Kidney (tissue), 13 donors: ENCODE measurements at regions not wholly inside any gene's neighbourhood (a gene's known extent, or its start where the extent isn't known, plus 50 kb on each side); places are given as distances from the start of the nearest gene placed in this dataset.

Experiments
- DNase-seq, 5 donors: peaks; one replicate each; pipeline ENCODE4 v3.0.0-alpha.2; 2013 to 2020
- FAIRE-seq: peaks from 2 replicates; lab custom pipeline; 2012; peaks lifted over from hg19 to GRCh38; lab: Jason Lieb, UNC
- H3K27ac ChIP-seq, 2 donors: one replicate each; pipeline ENCODE4 v1.7.0; 2013; ENCODE audit warnings: low read depth in 2 of 2, low read length in 2 of 2, inconsistent platforms in 1 of 2
- H3K27me3 ChIP-seq: one replicate; pipeline ENCODE4 v1.7.1; 2013; ENCODE audit warnings: low read length, inconsistent platforms; ENCODE audit not compliant: control insufficient read depth, insufficient read depth
- H3K36me3 ChIP-seq, 3 donors: one replicate each; pipeline versions ENCODE4 v1.7.0 to v1.7.1; 2013; ENCODE audit warnings: low read length in 3 of 3, control low read depth in 1 of 3, inconsistent platforms in 1 of 3; ENCODE audit not compliant: insufficient read depth in 3 of 3, control insufficient read depth in 2 of 3
- H3K4me1 ChIP-seq, 3 donors: one replicate each; pipeline versions ENCODE4 v1.7.0 to v1.7.1; 2013; ENCODE audit warnings: low read length in 3 of 3, inconsistent platforms in 1 of 3, low read depth in 1 of 3; ENCODE audit not compliant: control insufficient read depth in 2 of 3, insufficient read depth in 2 of 3
- H3K4me3 ChIP-seq, 3 donors: one replicate each; pipeline versions ENCODE4 v1.7.0 to v1.8.1; 2013; ENCODE audit warnings: low read length in 3 of 3, control low read depth in 1 of 3, inconsistent platforms in 1 of 3
- H3K9ac ChIP-seq, 3 donors: one replicate each; pipeline versions ENCODE4 v1.7.0 to v1.7.1; 2013; ENCODE audit warnings: low read length in 3 of 3, control low read depth in 1 of 3, inconsistent platforms in 1 of 3
- H3K9me3 ChIP-seq, 3 donors: one replicate each; pipeline versions ENCODE4 v1.7.0 to v1.7.1; 2013; ENCODE audit warnings: low read length in 3 of 3, control low read depth in 1 of 3, inconsistent platforms in 1 of 3; ENCODE audit not compliant: control insufficient read depth in 2 of 3, insufficient read depth in 1 of 3
- intact Hi-C: fragments of 100-400 bp; cut with DNase I; formaldehyde crosslinking; loops from one replicate; pipeline ENCODE4 v1.11.1; 2022
- TF ChIP-seq, protein P1 (sequence below): IDR thresholded peaks from 3 replicates; pipeline ENCODE4 v1.5.1; 2012; ENCODE audit warnings: mild to moderate bottlenecking, moderate library complexity, borderline replicate concordance; ENCODE audit not compliant: insufficient read depth; ENCODE audit errors: extremely low read depth
- donor health status: control.
- donor health status: control.
- donor health status: control.
- donor health status: control.
- donor health status: control.
- donor health status: DM: yes; HTN: yes; CAD: no.
- donor health status: Normal renal cell carcinoma (clear cell type).

GRCh38 chr14:28426960-28427359 lies 339.6 kb upstream of the FOXG1 start:
- Histone ChIP-seq H3K9me3 (no peaks in the 10 kb centered on the region), H3K4me3 (no peak overlapping the region)
- FAIRE-seq = no peak

GRCh38 chr14:28436821-28437220 lies 329.8 kb upstream of the FOXG1 start:
- Histone ChIP-seq H3K9me3 (peaks cover 0 to under 1% (median 0%) of the 10 kb centered on the region in 3 donors), H3K4me3 (no peak overlapping the region), H3K4me1 (no peaks in the 10 kb centered on the region), H3K36me3 (no peaks in the 10 kb centered on the region), H3K27me3 (no peaks in the 10 kb centered on the region), H3K27ac (no peak overlapping the region), H3K9ac (no peak overlapping the region)
- FAIRE-seq (no peak), DNase-seq (no peak)
- TF ChIP-seq, protein P1, sequence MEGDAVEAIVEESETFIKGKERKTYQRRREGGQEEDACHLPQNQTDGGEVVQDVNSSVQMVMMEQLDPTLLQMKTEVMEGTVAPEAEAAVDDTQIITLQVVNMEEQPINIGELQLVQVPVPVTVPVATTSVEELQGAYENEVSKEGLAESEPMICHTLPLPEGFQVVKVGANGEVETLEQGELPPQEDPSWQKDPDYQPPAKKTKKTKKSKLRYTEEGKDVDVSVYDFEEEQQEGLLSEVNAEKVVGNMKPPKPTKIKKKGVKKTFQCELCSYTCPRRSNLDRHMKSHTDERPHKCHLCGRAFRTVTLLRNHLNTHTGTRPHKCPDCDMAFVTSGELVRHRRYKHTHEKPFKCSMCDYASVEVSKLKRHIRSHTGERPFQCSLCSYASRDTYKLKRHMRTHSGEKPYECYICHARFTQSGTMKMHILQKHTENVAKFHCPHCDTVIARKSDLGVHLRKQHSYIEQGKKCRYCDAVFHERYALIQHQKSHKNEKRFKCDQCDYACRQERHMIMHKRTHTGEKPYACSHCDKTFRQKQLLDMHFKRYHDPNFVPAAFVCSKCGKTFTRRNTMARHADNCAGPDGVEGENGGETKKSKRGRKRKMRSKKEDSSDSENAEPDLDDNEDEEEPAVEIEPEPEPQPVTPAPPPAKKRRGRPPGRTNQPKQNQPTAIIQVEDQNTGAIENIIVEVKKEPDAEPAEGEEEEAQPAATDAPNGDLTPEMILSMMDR = no peak
- intact Hi-C loops = no loop called here

More at GRCh38 chr14:28426960-28427359, 339.6 kb upstream of the FOXG1 start:
- Histone ChIP-seq H3K36me3 (no peaks in the 10 kb centered on the region), H3K27me3 (no peaks in the 10 kb centered on the region), H3K4me1 (no peaks in the 10 kb centered on the region), H3K27ac (no peak overlapping the region), H3K9ac (no peak overlapping the region)
- TF ChIP-seq, protein P1 = no peak
- intact Hi-C loops = no loop called here
- no peak for DNase-seq

DNA sequence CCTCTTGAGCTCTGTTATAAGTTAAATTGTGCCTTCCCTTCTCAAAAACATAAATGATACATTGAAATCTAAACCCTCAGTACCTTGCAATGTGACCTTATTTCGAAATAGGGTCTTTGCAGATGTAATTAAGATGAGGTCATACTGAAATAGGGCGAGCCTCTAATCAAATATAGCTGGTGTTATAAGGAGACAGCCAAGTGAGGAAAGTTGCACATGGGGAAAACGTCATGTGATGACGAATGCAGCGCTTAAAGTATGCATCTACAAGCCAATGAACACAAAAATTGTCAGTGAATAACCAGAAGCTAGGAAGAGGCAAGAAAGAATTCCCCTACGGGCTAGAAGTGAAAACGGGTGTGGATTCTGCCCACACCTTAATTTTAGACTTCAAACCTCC lies 305.2 kb upstream of the FOXG1 start:
- FAIRE-seq (no peak), DNase-seq (no peak)
- Histone ChIP-seq H3K4me1 (no peaks in the 10 kb centered on the region), H3K27me3 (no peaks in the 10 kb centered on the region), H3K27ac (no peak overlapping the region), H3K9ac (no peak overlapping the region), H3K36me3 (no peaks in the 10 kb centered on the region), H3K9me3 (no peaks in the 10 kb centered on the region), H3K4me3 (no peak overlapping the region)
- TF ChIP-seq, protein P1 = no peak
- intact Hi-C loops = no loop called here

- intact Hi-C loops = no loop called here
- FAIRE-seq = no peak
- TF ChIP-seq, protein P1 = no peak
- H3K27me3 ChIP-seq = no peaks in the 10 kb centered on the region
- H3K27ac ChIP-seq = no peak overlapping the region
- H3K4me1 ChIP-seq = no peaks in the 10 kb centered on the region
- no peak overlapping the region for H3K4me3 ChIP-seq
- no peaks in the 10 kb centered on the region for H3K9me3 ChIP-seq
- peak in 1 of 5 donors; percentile 37 for DNase-seq
- no peaks in the 10 kb centered on the region for H3K36me3 ChIP-seq
- no peak overlapping the region for H3K9ac ChIP-seq
Measured at GRCh38 chr14:28467611-28468010, 299.0 kb upstream of the FOXG1 start.
